ENCODE measurements at regions not wholly inside any gene's neighbourhood (a gene's known extent, or its start where the extent isn't known, plus 50 kb on each side); places are given as distances from the start of the nearest gene placed in this dataset.

DNA sequence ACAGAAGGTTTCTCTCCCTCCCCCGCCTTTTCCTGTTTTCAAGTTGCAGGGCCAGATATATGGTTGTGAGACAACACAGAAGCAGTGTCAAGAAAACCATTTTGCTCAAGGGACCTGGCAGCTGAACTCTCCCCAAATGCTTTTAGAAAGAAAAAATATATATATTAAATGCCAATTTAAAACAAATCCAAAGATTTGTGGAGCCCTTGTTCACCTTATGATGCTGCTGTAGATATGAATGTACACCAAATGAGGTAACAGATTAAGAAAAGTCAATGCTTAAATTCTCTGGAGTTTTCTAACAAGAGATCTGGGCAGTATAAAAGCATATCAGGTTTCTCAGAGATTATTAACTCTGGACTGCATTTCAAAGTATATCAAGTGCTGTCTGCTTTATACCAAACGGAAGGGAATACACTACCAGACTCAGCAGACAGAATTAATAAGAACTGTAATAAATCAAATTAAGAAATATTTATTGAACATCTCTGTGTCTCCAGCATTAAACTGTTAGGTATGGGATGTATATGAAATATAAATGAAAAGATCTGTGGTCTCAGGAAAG is 357.5 kb downstream of the HDGFL1 start:
- H3K9me3 ChIP-seq (replicated peaks), result no peaks in the 10 kb centered on the region
- H3K4me1 ChIP-seq, result peaks cover 50% of the 10 kb centered on the region
- H3K36me3 ChIP-seq, result no peaks in the 10 kb centered on the region
- no peak overlapping the region for H3K4me3 ChIP-seq
- TF ChIP-seq, protein P1, sequence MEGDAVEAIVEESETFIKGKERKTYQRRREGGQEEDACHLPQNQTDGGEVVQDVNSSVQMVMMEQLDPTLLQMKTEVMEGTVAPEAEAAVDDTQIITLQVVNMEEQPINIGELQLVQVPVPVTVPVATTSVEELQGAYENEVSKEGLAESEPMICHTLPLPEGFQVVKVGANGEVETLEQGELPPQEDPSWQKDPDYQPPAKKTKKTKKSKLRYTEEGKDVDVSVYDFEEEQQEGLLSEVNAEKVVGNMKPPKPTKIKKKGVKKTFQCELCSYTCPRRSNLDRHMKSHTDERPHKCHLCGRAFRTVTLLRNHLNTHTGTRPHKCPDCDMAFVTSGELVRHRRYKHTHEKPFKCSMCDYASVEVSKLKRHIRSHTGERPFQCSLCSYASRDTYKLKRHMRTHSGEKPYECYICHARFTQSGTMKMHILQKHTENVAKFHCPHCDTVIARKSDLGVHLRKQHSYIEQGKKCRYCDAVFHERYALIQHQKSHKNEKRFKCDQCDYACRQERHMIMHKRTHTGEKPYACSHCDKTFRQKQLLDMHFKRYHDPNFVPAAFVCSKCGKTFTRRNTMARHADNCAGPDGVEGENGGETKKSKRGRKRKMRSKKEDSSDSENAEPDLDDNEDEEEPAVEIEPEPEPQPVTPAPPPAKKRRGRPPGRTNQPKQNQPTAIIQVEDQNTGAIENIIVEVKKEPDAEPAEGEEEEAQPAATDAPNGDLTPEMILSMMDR (IDR thresholded peaks at IDR 0.05; ENCODE audit: borderline replicate concordance), result no peak
- H3K27ac ChIP-seq (replicated peaks), result peak overlapping the region; percentile 70
- no peaks in the 10 kb centered on the region for H3K27me3 ChIP-seq (ENCODE audit: low read depth)
- intact Hi-C loops (cut with micrococcal nuclease), result no loop called here
- DNase-seq, result no peak

DNA sequence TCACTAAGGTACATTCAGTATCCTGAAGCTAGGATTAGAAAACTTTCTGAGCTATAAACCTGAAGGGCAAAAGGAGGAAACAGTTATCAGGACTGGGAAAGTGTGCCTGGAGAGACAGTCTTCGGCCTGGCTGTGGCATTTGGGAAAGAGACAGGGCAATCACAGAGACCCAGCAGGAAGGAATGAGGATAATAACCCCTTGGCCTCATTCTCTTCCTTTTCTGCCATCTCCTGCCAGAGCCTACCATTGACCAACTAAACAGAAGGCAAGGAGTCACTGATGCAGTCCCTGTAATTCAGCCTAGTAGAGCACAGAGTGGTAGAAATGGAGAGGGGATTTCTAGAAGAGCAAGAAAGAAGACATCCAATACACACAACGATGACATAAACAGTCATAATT is 359.4 kb downstream of the HDGFL1 start:
- DNase-seq, result no peak
- peak overlapping the region; percentile 4 for H3K4me3 ChIP-seq
- H3K9me3 ChIP-seq (replicated peaks), result no peaks in the 10 kb centered on the region
- TF ChIP-seq, protein P1 (IDR thresholded peaks at IDR 0.05; ENCODE audit: borderline replicate concordance), result no peak
- H3K27ac ChIP-seq (replicated peaks), result peak overlapping the region; percentile 70
- peaks cover 50% of the 10 kb centered on the region for H3K4me1 ChIP-seq
- no peaks in the 10 kb centered on the region for H3K36me3 ChIP-seq
- intact Hi-C loops (cut with micrococcal nuclease), result no loop called here
- no peaks in the 10 kb centered on the region for H3K27me3 ChIP-seq (ENCODE audit: low read depth)

DNA sequence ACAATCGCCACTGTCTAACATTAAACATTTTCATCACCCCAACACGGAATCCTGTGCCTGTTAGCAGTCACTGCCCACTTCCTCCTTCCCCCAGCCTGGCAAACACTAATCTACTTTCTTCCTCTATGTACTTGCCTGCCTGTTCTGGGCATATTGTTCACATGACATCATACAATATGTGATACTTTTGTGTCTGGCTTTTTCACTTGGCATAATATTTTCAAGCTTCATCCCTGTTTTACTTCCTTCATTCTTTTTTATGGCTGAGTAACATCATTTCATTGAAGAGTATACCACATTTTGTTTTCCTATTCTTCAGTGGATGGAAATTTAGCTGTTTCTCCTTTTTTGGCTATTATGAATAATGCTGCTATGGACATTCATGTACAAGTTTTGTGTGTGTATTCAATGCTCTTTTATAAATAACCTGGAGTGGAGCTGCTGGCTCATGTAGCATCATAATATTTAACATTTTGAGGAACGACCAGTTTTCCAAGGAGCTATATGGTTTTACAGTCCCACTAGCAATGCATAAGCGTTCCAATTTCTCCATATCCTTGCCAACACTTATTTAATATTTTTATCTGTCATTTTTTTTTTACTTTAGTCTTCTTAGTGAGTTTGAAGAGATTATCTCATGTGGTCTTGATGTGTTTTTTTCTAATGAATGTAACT is 360.1 kb downstream of the HDGFL1 start:
- intact Hi-C loops (cut with micrococcal nuclease), result no loop called here
- Histone ChIP-seq H3K27me3 (ENCODE audit: low read depth) (no peaks in the 10 kb centered on the region), H3K4me3 (peak overlapping the region; percentile 4), H3K27ac (replicated peaks) (peak overlapping the region; percentile 70), H3K9me3 (replicated peaks) (no peaks in the 10 kb centered on the region), H3K36me3 (no peaks in the 10 kb centered on the region), H3K4me1 (peaks cover 50% of the 10 kb centered on the region)
- DNase-seq, result no peak
- TF ChIP-seq, protein P1 (IDR thresholded peaks at IDR 0.05; ENCODE audit: borderline replicate concordance), result no peak

DNA sequence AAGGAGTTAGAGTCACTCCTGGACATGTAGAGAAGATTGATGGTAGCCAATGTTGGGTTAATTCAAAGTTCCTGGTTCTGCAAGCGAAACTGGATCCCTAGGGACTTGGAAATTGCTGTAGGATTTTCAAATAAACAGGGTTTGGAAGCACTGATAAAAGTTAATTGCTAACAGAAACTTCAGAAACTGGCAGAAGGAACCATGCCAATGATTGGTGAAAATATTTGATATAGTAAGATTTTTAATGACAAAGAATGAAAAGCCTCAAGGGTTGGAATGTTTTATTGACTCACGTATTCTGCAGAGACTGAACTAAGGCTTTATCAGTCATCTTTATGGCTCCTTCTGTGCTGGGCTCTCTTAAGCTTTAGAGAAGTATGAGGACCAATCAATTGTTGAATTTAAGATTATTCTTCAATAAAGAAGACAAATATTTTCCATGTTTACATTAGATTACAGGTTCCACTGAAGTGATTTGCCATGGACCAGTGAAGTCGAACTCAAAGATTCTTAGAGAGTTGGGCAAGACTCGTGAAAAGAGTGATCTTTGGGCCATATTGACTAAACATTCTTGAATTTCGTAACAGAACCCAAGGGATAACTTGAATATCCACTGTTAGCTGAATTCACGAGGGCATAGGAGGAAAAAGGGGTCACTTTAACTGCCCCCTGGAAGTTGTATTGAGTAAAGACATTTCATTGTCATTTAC is 371.4 kb downstream of the HDGFL1 start:
- Histone ChIP-seq H3K4me1 (no peaks in the 10 kb centered on the region), H3K36me3 (no peaks in the 10 kb centered on the region), H3K9me3 (replicated peaks) (no peaks in the 10 kb centered on the region), H3K27ac (replicated peaks) (no peak overlapping the region), H3K4me3 (no peak overlapping the region), H3K27me3 (ENCODE audit: low read depth) (no peaks in the 10 kb centered on the region)
- TF ChIP-seq, protein P1 (IDR thresholded peaks at IDR 0.05; ENCODE audit: borderline replicate concordance), result no peak
- no peak for DNase-seq
- intact Hi-C loops (cut with micrococcal nuclease), result no loop called here

DNA sequence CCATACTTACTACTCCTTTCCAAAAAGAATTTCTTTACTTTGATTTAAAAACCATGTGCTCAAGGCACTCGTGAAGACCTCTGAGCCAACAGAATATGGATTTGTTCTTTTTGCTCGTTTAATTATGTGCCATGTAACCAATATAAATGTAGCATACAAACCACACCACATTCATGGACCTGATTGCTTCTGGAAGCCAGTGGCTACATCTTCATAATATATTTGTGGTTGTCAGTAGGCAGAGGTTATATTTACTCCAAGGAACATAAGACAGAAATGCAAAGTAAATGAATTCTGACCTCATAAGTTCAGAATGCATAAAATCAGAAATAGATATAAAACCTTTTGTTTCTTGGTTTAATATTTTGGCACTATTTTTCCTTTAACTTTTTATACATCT is 373.0 kb downstream of the HDGFL1 start:
- H3K36me3 ChIP-seq, result no peaks in the 10 kb centered on the region
- intact Hi-C loops (cut with micrococcal nuclease), result no loop called here
- TF ChIP-seq, protein P1 (IDR thresholded peaks at IDR 0.05; ENCODE audit: borderline replicate concordance), result no peak

More for the DNA sequence above, 373.0 kb downstream of the HDGFL1 start:
- no peaks in the 10 kb centered on the region for H3K9me3 ChIP-seq (replicated peaks)
- no peaks in the 10 kb centered on the region for H3K4me1 ChIP-seq
- H3K27ac ChIP-seq (replicated peaks), result no peak overlapping the region
- H3K27me3 ChIP-seq (ENCODE audit: low read depth), result no peaks in the 10 kb centered on the region
- no peak overlapping the region for H3K4me3 ChIP-seq
- no peak for DNase-seq

Data from left ventricle myocardium inferior (tissue), 1 donor.